VCaP (cell line): ENCODE measurements at regions not wholly inside any gene's neighbourhood (a gene's known extent, or its start where the extent isn't known, plus 50 kb on each side); places are given as distances from the start of the nearest gene placed in this dataset.

ENCODE experiments used
- H3K27ac ChIP-seq: fragments of 450-650 bp; 2 replicates; pipeline ENCODE4 v1.5.1; 2017
- TF ChIP-seq, protein P1 (sequence below): fragments of 450-650 bp; conservative IDR thresholded peaks from 2 replicates; pipeline ENCODE4 v1.5.1; 2017; ENCODE audit warnings: mild to moderate bottlenecking, moderate library complexity

DNA sequence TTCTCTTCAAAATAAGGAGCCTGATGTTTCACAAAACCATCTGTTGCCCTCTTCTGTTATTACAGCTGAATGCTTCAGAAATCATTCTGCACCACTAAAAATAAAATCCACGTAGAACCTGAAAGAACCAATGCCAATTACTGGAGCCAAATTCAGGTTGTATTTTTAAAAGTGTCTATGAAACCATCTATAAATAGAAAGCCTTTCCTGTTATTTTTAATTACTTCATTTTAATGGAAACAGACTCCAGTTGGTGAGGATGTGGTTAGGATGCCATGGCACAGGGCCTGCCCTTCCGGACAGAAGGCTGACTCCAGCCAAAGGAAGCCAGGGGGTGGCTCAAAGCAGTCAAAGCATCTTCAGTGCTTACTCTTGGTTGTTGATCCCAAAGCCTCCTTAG lies 119.8 kb downstream of the TENT4A start:
- TF ChIP-seq, protein P1, sequence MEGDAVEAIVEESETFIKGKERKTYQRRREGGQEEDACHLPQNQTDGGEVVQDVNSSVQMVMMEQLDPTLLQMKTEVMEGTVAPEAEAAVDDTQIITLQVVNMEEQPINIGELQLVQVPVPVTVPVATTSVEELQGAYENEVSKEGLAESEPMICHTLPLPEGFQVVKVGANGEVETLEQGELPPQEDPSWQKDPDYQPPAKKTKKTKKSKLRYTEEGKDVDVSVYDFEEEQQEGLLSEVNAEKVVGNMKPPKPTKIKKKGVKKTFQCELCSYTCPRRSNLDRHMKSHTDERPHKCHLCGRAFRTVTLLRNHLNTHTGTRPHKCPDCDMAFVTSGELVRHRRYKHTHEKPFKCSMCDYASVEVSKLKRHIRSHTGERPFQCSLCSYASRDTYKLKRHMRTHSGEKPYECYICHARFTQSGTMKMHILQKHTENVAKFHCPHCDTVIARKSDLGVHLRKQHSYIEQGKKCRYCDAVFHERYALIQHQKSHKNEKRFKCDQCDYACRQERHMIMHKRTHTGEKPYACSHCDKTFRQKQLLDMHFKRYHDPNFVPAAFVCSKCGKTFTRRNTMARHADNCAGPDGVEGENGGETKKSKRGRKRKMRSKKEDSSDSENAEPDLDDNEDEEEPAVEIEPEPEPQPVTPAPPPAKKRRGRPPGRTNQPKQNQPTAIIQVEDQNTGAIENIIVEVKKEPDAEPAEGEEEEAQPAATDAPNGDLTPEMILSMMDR, result no peak
- peak overlapping the region; percentile 76 for H3K27ac ChIP-seq

DNA sequence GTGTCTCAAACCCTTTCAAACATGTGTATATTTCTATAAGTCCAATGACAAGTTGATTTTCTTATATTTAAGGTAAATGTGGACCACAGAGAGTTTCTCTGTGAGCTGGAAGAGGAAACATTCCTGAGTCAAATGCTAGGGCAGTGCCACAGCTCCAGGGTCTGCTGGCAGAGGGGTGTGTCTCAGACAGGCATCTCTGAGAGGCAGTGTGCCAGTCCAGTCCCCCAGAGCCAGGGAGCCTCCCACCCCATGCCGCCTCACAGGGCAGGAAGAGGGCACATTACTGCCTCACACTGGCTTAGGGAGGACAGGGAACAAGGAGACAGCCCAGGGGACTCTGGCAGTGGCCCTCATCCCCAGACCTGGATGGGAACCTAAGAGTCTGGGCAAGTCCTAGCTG lies 120.2 kb downstream of the TENT4A start:
- TF ChIP-seq, protein P1, result no peak
- H3K27ac ChIP-seq, result peak overlapping the region; percentile 76

DNA sequence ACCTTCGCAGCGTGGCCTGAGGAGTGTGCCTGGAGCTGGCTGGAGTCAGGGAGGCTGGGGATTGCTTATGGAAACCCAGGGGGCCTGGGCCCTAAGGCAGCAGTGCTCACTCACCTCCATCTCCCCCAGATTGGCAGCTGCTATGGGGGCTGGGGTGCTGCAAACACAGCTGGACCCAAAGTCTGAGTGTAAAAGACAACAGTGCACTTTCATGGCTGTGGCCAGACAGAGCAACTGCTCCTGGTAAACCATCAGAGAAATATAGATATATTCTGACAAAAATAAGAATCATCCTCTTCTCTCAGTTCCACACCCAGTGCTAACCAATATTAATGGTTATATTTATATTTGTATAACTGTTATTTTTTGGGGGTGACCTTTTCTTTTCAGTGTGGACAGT lies 123.9 kb downstream of the TENT4A start:
- peak overlapping the region; percentile 7; the same call in 1 of the 2 replicates for H3K27ac ChIP-seq
- TF ChIP-seq, protein P1, result no peak

DNA sequence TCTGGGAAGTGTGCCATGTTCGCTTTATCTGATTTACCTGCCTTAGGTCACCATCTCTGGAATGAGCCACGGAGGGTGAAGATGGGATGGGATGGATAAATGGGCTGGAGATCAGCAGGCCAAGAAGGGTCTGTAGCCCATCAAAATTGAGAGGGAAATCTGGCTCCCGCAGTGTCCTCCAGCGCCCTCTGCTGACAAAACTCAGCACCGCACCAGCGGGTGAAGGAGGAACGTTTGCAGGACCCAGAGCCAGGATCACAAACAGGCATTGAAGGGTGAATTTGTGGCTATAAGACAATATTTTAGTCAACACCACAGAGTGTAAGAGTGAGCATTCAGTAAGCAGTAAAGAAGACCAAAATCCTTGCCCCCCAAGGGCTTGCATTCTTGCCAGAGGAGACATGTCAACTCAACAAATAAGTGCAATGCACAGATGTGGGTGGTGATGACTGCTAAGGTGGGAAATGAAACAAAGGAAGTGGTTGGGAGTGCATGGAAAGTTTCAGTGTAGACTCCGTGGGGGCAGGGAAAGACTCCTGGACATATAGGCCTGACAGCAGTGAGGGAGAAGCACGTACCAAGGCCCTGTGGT lies 124.4 kb downstream of the TENT4A start:
- no peak overlapping the region for H3K27ac ChIP-seq
- TF ChIP-seq, protein P1, result peak; percentile 45

DNA sequence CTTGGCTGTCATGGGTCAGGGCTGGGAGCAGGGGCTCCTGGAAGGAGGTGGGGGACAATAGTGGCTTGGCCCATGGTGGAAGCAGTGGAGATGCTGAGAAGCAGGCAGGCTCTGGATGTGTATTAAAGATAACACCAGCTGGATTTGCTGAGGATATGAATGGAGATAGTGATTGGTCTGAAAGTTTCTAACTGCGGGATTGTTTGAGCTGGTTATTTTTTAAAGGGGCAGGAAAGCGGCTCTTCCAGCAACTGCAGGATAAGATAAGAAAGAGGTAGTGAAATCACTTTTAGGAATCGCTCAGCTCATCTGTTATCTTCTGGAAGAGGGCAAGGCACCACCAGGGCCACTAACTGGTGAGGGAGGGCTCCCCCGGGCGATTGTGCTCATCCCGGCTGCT lies 125.5 kb downstream of the TENT4A start:
- TF ChIP-seq, protein P1, result no peak
- no peak overlapping the region for H3K27ac ChIP-seq

DNA sequence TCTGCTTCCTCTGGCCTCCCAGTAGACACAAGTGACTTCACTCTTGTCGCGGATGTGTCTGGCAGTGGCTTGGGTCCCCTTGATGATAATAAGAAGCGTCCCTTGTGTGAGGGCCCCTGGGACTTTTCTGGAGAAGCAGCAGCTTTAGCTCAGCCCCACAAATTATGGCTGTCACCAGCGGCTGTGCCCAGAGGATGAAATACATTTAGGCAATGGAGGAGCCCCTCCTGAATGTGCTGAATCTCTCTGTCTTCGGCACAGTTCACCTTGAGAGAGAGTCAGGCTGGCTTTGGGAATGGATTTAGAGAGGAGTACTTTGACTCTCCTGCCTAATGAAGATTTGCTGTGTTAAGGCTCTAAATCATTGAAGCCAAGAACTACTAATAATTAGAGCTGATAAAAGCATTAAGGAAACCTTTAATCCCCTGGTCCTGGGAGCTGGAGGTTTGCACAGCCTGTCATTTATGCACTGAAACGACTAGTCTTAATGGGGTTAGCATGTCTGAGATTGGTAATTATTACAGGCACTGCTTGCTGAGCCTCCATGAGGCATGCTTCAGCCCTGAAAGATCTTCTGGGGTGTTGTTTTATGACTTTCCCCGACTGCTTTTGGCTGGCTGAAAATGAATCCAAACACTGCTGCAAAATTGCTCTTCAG lies 127.0 kb downstream of the TENT4A start:
- TF ChIP-seq, protein P1, result no peak
- no peak overlapping the region for H3K27ac ChIP-seq

DNA sequence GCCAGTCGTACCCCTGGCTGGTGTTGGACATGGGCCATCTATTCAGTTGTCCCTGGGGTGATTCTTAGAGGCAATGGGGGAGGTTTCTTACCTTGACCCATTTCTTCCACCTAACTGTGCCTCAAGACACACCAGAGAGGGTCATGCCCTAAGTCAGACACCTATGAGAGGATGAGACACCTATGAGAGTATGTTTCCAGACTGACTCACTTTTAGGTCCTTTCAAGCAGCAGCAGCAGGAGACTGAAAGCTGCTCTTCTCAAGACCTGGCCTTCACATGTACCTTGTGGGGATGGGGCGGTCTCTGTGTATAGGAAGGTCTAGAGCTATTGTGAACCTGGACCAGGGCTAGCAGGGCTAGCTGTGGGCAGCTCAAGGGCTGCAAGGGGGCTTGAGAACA lies 130.1 kb downstream of the TENT4A start:
- no peak overlapping the region for H3K27ac ChIP-seq
- TF ChIP-seq, protein P1, result no peak
